GM23338 (cell line): ENCODE measurements at regions not wholly inside any gene's neighbourhood (a gene's known extent, or its start where the extent isn't known, plus 50 kb on each side); places are given as distances from the start of the nearest gene placed in this dataset.

ENCODE experiments used
- ATAC-seq: fragments of 200-7000 bp; cut with Tn5 transposase; 3 replicates; pipeline ENCODE4 v1.9.1; 2020
- DNase-seq: peaks from one replicate; pipeline ENCODE4 v3.0.0-alpha.2; 2015; ENCODE audit warnings: low spot score
- H2AFZ ChIP-seq: fragments of 200-600 bp; sonication (generic); 2 replicates; pipeline ENCODE4 v1.8.0; 2016; ENCODE audit warnings: antibody characterized with exemption, mild to moderate bottlenecking, moderate library complexity
- H3F3A ChIP-seq: fragments of 200-600 bp; sonication (generic); replicated peaks from 2 replicates; pipeline ENCODE4 v1.8.0; 2017; ENCODE audit warnings: antibody characterized with exemption, mixed run types, low read depth
- H3K27ac ChIP-seq: fragments of 200-600 bp; sonication (generic); 2 replicates; pipeline ENCODE4 v1.6.1; 2016; ENCODE audit warnings: low read depth
- H3K27me3 ChIP-seq: fragments of 200-600 bp; sonication (generic); 2 replicates; pipeline ENCODE4 v1.8.0; 2016; ENCODE audit warnings: mild to moderate bottlenecking, mixed run types, moderate library complexity; ENCODE audit not compliant: insufficient read depth
- H3K36me3 ChIP-seq: fragments of 200-600 bp; sonication (generic); 2 replicates; pipeline ENCODE4 v1.8.0; 2016; ENCODE audit warnings: mild to moderate bottlenecking; ENCODE audit not compliant: insufficient read depth
- H3K4me1 ChIP-seq: fragments of 200-600 bp; sonication (generic); 2 replicates; pipeline ENCODE4 v1.8.0; 2016; ENCODE audit warnings: mild to moderate bottlenecking, moderate library complexity; ENCODE audit not compliant: insufficient read depth
- H3K4me2 ChIP-seq: fragments of 200-600 bp; sonication (generic); 2 replicates; pipeline ENCODE4 v1.7.1; 2017; ENCODE audit warnings: mixed run types
- H3K4me3 ChIP-seq: fragments of 200-600 bp; sonication (generic); 2 replicates; pipeline ENCODE4 v1.6.1; 2016; ENCODE audit warnings: mixed run types
- H3K79me2 ChIP-seq: fragments of 200-600 bp; sonication (generic); replicated peaks from 2 replicates; pipeline ENCODE4 v1.8.0; 2017; ENCODE audit warnings: mild to moderate bottlenecking; ENCODE audit not compliant: insufficient read depth
- H3K9me2 ChIP-seq: fragments of 200-600 bp; sonication (generic); 2 replicates; pipeline ENCODE4 v1.8.0; 2017; ENCODE audit not compliant: insufficient read depth
- H4K20me1 ChIP-seq: fragments of 200-600 bp; sonication (generic); replicated peaks from 2 replicates; pipeline ENCODE4 v1.8.0; 2017; ENCODE audit warnings: mild to moderate bottlenecking; ENCODE audit not compliant: insufficient read depth
- H3K27ac Mint-ChIP-seq: 2 replicates; pipeline ENCODE4 v1.8.0; 2020; ENCODE audit warnings: inconsistent platforms, mild to moderate bottlenecking, moderate library complexity, mixed read lengths
- H3K27me3 Mint-ChIP-seq: 3 replicates; pipeline ENCODE4 v1.8.0; 2022; ENCODE audit warnings: low read depth, mild to moderate bottlenecking, moderate library complexity, mixed read lengths, inconsistent platforms; ENCODE audit not compliant: insufficient read depth, poor library complexity
- H3K36me3 Mint-ChIP-seq: 3 replicates; pipeline ENCODE4 v1.8.0; 2021; ENCODE audit warnings: low read depth, mild to moderate bottlenecking, inconsistent platforms, moderate library complexity, mixed read lengths
- H3K4me1 Mint-ChIP-seq: 3 replicates; pipeline ENCODE4 v1.8.0; 2020; ENCODE audit warnings: mild to moderate bottlenecking, inconsistent platforms, mixed read lengths
- H3K4me3 Mint-ChIP-seq: 3 replicates; pipeline ENCODE4 v1.8.0; 2021; ENCODE audit warnings: moderate library complexity, mild to moderate bottlenecking, inconsistent platforms, mixed read lengths
- H3K9me3 Mint-ChIP-seq: 3 replicates; pipeline ENCODE4 v1.8.0; 2020; ENCODE audit warnings: moderate library complexity, mild to moderate bottlenecking, inconsistent platforms, mixed read lengths
- ETS1 ChIP-seq: IDR thresholded peaks from 2 replicates; pipeline ENCODE4 v1.6.1; 2016; ENCODE audit warnings: antibody characterized with exemption
- EZH2phosphoT487 ChIP-seq: fragments of 200-600 bp; sonication (generic); IDR thresholded peaks from one replicate; pipeline ENCODE4 v1.8.1; 2018; ENCODE audit warnings: antibody characterized with exemption; ENCODE audit not compliant: unreplicated experiment
- NANOG ChIP-seq: IDR thresholded peaks from 2 replicates; pipeline ENCODE4 v1.6.1; 2016; ENCODE audit warnings: antibody characterized with exemption, borderline replicate concordance
- POLR2AphosphoS5 ChIP-seq: IDR thresholded peaks from 2 replicates; pipeline ENCODE4 v1.6.1; 2016; ENCODE audit warnings: antibody characterized with exemption, low read depth
- REST ChIP-seq: IDR thresholded peaks from one replicate; pipeline ENCODE4 v1.6.1; 2018; ENCODE audit warnings: antibody characterized with exemption; ENCODE audit not compliant: unreplicated experiment
- ZNF114 ChIP-seq: fragments of 250-450 bp; sonication (Bioruptor Pico); IDR thresholded peaks from 2 replicates; pipeline ENCODE4 v1.5.0; 2020; ENCODE audit warnings: mild to moderate bottlenecking, moderate library complexity
- ZNF331 ChIP-seq: fragments of 250-450 bp; sonication (Bioruptor Pico); IDR thresholded peaks from 2 replicates; pipeline ENCODE4 v1.5.0; 2020; ENCODE audit warnings: low read depth, mild to moderate bottlenecking, moderate library complexity
- ZNF462 ChIP-seq: fragments of 250-450 bp; sonication (Bioruptor Pico); IDR thresholded peaks from 2 replicates; pipeline ENCODE4 v1.5.0; 2020; ENCODE audit warnings: mild to moderate bottlenecking, moderate library complexity

GRCh38 chr15:79535536-79535935 lies 103.4 kb downstream of the MINAR1 start:
- H3K79me2 ChIP-seq = no peaks in the 10 kb centered on the region

GRCh38 chr15:79538527-79538926 lies 106.4 kb downstream of the MINAR1 start:
- Mint-ChIP-seq H3K27me3 (peaks cover 3% of the 10 kb centered on the region), H3K36me3 (no peaks in the 10 kb centered on the region), H3K27ac (no peak overlapping the region), H3K9me3 (no peaks in the 10 kb centered on the region), H3K4me1 (peaks cover 2% of the 10 kb centered on the region; the same call in 1 of the 3 replicates), H3K4me3 (no peak overlapping the region)
- no peak overlapping the region for H3K4me3 ChIP-seq
- H3K36me3 ChIP-seq = no peaks in the 10 kb centered on the region
- ATAC-seq (no peak), DNase-seq (no peak)
- H3K27ac ChIP-seq = no peak overlapping the region
- no peaks in the 10 kb centered on the region for H3F3A ChIP-seq
- H4K20me1 ChIP-seq = no peaks in the 10 kb centered on the region
- H3K27me3 ChIP-seq = no peaks in the 10 kb centered on the region
- H3K79me2 ChIP-seq = no peaks in the 10 kb centered on the region
- H3K4me1 ChIP-seq = no peaks in the 10 kb centered on the region
- H3K4me2 ChIP-seq = no peak overlapping the region
- TF ChIP-seq ETS1 = no peak
- TF ChIP-seq ZNF462 (CRISPR knock-in tag) = no peak
- TF ChIP-seq ZNF331 (CRISPR knock-in tag) = no peak
- TF ChIP-seq NANOG = no peak
- TF ChIP-seq EZH2phosphoT487 = no peak
- no peak for TF ChIP-seq REST
- TF ChIP-seq ZNF114 (CRISPR knock-in tag) = no peak
- H3K9me2 ChIP-seq = peaks cover 9% of the 10 kb centered on the region; the same call in 1 of the 2 replicates
- no peak overlapping the region for H2AFZ ChIP-seq

More at GRCh38 chr15:79535536-79535935, 103.4 kb downstream of the MINAR1 start:
- Mint-ChIP-seq H3K36me3 (no peaks in the 10 kb centered on the region), H3K9me3 (no peaks in the 10 kb centered on the region), H3K27me3 (peaks cover 3% of the 10 kb centered on the region), H3K27ac (no peak overlapping the region), H3K4me1 (peaks cover 2% of the 10 kb centered on the region; the same call in 1 of the 3 replicates), H3K4me3 (no peak overlapping the region)
- TF ChIP-seq POLR2AphosphoS5 = no peak
- Histone ChIP-seq H3K27me3 (no peaks in the 10 kb centered on the region), H3F3A (no peaks in the 10 kb centered on the region), H3K27ac (no peak overlapping the region), H3K4me1 (no peaks in the 10 kb centered on the region), H3K9me2 (peaks cover 15% of the 10 kb centered on the region; the same call in 1 of the 2 replicates), H2AFZ (no peak overlapping the region), H3K36me3 (no peaks in the 10 kb centered on the region), H3K4me2 (no peak overlapping the region), H3K4me3 (no peak overlapping the region), H4K20me1 (no peaks in the 10 kb centered on the region)
- DNase-seq (no peak), ATAC-seq (no peak)
